GM18858 (cell line): ENCODE measurements at regions not wholly inside any gene's neighbourhood (a gene's known extent, or its start where the extent isn't known, plus 50 kb on each side); places are given as distances from the start of the nearest gene placed in this dataset.
"Not testable (repeated sequence)": the region's sequence is repeated elsewhere in the genome, so short reads cannot be mapped to it uniquely, and the experiment has no call there.

Experiments
- ATAC-seq: cut with Tn5 transposase; IDR thresholded peaks from one replicate; pipeline ENCODE4 v1.9.1; 2021; ENCODE audit not compliant: unreplicated experiment

DNA sequence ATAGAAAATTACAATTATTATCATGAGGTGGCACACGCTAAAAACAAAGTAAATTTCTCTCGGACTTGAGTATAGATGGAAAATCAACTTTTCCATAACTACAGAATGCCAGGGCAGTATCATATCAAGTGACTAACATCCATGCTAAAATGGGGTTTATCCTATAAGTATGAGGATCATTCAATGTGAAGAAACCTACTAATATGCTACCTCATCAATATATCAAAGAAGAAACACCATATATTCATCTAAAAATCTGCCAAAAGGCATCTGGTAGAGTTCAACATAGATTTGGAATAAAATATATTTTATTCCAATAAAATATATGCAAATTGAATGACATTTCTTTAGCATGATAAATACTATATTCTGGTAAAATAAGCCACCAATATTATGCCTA, 894.4 kb downstream of the MCTP2 start:
- ATAC-seq: no peak

DNA sequence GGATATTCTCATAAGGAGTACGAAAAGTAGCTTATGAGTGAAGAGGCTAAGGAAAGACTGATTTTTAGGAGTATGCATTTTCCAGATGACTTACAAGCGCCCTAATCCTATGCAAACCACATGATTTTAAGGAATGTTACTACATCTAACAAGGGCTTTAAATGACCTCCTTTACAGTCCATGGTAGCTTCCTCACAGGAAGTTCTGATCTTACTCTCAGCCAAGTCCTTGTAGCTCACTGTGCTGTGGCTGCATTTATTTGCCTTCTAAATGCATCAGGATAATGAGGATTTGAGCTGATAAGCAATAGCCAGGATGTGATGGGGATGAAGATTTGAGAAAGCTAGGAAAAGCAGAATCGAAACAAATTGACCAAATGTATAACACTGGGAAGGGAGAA, 896.0 kb downstream of the MCTP2 start:
- ATAC-seq: no peak

DNA sequence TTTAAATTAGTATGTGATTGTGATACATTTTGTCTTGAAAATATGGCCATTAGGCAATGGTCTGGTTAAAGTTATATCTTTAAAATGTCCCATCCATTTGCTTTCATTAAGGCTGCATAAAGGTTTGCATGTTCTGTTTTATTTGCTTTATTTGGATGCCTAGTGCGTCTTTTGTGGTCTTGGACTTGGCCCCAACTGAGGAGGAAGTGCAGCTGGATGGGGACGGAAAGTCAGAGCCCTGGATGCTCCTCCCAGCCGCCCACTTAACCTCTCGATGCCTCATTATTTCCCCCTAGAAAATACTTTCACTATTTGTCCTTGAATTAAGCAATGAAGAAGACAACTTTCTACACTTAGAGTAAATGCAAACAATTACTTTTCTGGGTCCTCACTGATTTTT, 898.2 kb downstream of the MCTP2 start:
- no peak for ATAC-seq

DNA sequence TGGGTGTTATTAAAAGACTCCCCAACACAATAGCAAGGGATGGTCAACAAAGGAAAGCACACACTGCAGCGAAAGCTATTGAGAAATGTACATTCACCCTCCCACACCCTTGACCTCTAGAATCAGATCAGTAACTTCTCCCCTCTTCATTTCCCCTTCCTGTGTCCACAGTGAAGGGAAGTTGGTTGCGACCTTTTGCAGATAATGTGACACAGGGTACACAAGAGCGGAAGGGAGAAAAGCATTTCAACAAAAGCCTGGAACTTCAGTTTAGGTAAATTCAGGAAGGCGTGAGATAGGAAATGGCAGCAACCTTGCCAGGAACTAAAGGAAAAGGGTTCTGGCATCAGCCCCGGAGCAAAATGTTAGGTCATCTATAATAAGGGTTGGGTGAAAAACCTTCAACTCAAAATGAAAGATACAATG, 899.8 kb downstream of the MCTP2 start:
- ATAC-seq: no peak

- ATAC-seq: no peak
Measured at GRCh38 chr15:95132774-95133173, 901.4 kb downstream of the MCTP2 start.

DNA sequence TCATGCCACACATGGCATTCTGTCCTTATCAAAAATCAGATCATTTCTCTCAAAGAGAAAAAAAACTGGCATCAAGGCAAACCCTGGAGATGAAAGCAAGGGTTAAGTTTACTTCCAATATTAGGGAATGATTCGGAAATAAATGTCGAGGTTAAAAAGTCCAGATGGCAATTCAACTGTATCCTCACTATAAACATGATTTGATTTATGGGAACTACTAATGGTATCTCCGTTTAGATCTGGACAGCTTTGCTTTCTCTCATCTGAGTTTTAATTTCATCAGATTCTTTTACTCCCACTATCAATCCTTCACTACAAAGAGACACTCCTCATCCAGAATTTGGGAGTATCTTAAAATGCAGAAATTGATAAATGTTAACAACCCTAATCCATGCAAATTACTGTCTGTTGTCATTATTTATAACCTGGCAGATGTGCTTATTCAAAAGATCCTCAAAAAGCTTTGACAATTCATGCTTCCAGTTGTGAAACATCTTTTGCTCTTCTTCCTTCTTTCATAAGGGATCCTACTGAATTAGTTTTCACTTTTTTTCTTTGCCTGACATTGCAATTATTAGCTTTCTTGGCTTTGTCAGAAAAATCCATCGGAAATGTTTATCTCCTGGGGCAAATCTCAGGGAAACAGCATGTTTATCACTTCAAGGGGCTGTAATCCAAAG, 903.2 kb downstream of the MCTP2 start:
- ATAC-seq: no peak

DNA sequence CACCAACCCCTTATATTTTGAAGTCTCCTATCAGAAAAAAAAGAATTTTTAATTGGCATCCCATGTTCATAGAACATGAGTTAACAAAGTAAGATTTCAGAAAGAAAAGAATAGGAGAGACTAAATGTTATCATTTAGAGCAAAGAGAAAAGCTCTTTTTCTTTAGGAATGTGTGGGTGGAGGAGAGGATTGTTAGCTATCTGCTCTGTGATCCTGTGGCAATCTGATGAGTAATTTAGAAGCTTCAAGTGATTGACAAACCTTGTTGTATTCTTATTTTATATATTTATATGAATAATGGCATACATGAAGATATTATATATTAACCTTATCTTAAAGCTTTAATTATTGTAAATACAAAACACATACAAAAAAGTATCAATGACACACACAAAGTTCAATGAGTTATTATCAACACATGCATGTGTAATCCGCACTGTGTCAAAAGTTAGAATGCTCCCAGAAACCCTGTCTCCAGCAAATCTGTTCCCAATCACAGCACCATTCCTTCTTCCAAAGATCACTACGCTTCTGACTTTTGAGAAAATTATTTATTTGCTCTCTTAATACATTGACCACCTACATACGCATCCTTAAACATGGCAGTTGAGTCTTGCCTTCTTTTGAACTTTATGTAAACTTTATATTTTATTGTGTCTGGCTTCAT, 907.4 kb downstream of the MCTP2 start:
- ATAC-seq: no peak

GRCh38 chr15:95141486-95141885, 910.1 kb downstream of the MCTP2 start:
- no peak for ATAC-seq

DNA sequence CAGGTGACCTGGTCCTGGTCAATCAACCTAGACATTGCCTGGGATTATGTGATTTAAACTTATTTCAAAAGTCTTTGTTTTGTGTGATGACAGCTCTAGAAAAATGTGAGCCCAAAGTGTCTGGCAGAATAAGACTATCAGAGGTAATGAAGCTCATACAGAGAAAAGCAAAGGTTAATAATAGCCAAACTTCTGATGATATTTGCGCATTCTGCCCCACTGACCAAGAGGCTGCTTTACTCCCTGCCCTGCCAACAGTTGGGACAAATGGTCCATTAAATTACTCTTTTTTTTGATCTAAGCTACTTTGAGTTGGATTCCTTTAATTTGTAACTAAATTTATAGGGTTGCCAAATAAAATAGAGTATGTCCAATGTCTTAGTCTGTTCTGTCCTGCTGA, 911.2 kb downstream of the MCTP2 start:
- no peak for ATAC-seq

DNA sequence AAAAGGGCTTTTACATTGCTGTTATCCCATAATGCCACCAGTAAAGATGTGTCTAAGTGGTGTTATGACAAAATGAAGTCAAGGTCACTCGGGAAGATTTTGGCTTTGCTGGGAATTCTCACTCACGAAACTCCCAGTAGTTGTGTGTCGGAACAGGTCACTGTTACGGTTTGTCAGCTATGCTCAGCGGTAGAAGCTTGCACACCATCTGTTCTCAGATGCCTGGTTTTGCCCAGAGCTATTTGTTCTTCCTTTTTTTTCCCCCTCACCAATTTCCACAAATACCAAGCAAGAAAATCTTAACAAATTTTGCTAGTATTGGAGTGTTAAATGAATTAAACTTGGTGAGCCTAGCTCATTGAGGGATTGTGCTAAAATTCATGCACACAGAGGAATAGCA, 915.1 kb downstream of the MCTP2 start:
- no peak for ATAC-seq

GRCh38 chr15:95148183-95148582, 916.8 kb downstream of the MCTP2 start:
- ATAC-seq: no peak

GRCh38 chr15:95149036-95149435, 917.7 kb downstream of the MCTP2 start:
- ATAC-seq: no peak

DNA sequence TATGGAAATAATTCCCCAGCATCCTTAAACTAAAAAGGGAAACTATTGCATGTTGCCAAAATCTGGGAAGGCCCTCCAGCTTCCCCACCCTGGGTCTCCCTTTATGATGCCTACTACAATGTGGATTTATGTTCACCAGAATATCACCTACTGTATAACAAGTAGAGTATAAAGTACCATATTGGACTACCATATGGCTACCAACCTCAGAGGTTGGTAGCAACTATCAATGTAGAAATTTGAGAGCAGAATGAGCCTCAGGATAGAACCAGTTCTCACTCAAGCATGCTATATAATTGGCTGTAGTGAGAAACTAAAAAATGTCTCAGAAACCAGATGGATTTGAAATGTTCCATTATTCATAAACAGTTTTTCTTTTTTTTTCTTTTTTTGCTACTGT, 918.4 kb downstream of the MCTP2 start:
- ATAC-seq: no peak

DNA sequence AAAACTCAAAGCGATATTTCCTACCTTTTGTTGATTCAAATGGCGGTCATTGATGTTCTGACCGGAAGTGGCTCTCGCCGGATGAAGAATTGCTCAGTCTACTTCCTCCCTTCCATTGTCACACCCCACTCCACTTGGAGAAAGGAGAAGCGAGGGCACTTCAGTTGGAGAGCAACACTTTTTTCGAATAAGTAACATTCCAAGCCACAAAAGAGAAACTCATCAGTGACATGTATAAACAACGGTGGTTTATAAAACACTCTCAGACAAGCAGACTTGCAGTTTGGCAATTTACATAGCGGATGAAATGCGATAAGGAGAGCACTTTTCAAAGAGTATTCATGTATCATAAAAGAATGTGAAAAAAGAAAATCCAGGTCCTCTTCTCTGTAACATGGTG, 919.1 kb downstream of the MCTP2 start:
- no peak for ATAC-seq

GRCh38 chr15:95152741-95153140, 921.4 kb downstream of the MCTP2 start:
- no peak for ATAC-seq

DNA sequence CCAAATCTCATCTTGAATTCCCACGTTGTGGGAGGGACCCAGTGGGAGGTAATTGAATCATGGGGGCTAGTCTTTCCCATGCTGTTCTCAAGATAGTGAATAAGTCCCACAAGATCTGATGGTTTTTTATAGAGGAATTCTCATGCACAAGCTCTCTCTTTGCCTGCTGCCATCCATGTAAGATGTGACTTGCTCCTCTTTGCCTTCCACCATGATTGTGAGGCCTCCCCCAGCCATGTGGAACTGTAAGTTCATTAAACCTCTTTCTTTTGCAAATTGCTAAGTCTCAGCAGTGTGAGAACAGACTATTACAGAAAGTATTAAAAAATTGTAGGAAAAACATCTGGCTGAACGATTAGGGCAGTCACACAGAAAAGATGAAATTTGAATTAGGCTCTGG, 921.8 kb downstream of the MCTP2 start:
- not testable (repeated sequence) for ATAC-seq

- ATAC-seq: no peak
Measured at GRCh38 chr15:95160316-95160715, 929.0 kb downstream of the MCTP2 start.

DNA sequence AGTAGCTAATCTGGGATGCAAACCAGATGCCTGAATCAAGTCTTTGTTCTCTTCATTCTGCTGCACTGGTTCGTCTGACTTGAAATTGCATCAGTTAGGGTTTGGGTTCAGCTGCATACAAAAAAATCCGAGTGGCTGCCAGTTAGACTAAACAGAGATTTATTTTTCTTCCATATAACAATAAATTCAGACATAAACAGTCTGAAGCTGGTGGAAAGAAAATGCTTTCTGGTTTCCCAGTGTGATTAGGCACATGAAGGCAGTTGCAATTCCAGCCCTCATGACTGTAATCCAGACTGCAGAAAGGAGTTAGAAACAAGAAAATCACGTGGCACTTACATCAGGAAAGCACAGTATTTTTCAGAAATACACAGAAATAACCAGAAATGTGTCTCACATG, 930.7 kb downstream of the MCTP2 start:
- no peak for ATAC-seq

DNA sequence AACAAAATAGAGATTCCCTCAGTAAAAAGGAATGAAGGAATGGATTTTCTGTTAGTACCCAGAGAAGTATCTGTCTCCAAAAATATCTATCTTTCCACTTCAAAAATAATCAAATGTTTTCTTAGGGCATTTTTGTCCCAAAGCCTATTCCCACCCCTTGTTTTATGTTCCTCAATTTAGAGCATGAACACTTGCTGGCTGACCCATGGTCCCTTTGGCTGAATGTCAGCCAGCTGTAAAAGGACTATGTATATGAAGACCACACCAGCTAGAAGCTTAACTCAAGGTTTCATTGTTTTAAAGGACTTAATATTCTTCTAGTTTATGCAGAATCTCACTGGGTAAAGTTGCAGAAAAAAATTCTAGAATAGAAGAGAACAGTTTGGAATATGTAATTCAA, 931.2 kb downstream of the MCTP2 start:
- no peak for ATAC-seq

- ATAC-seq: no peak
Measured at GRCh38 chr15:95162967-95163531, 931.7 kb downstream of the MCTP2 start.

GRCh38 chr15:95168152-95168551, 936.8 kb downstream of the MCTP2 start:
- no peak for ATAC-seq

GRCh38 chr15:95168951-95169431, 937.6 kb downstream of the MCTP2 start:
- ATAC-seq: no peak
